ENCODE measurements at regions not wholly inside any gene's neighbourhood (a gene's known extent, or its start where the extent isn't known, plus 50 kb on each side); places are given as distances from the start of the nearest gene placed in this dataset.
"Not testable (repeated sequence)": the region's sequence is repeated elsewhere in the genome, so short reads cannot be mapped to it uniquely, and the experiment has no call there.

GRCh38 chr5:84869675-84870074, 485.0 kb upstream of the EDIL3 start:
- no peaks in the 10 kb centered on the region for H3K27me3 Mint-ChIP-seq (ENCODE audit: unreplicated experiment)
- no peak overlapping the region for H3K27ac Mint-ChIP-seq (ENCODE audit: unreplicated experiment)
- no peak for DNase-seq
- no peak overlapping the region for H3K4me3 Mint-ChIP-seq (ENCODE audit: unreplicated experiment)
- peaks cover 2% of the 10 kb centered on the region for H3K4me1 Mint-ChIP-seq (ENCODE audit: low read depth, unreplicated experiment)
- H3K9me3 Mint-ChIP-seq (ENCODE audit: unreplicated experiment), result no peaks in the 10 kb centered on the region
- H3K36me3 Mint-ChIP-seq (ENCODE audit: unreplicated experiment), result no peaks in the 10 kb centered on the region
- TF ChIP-seq CTCF (IDR thresholded peaks at IDR 0.05; ENCODE audit: partially characterized antibody, unreplicated experiment), result no peak

GRCh38 chr5:84863936-84864335, 479.3 kb upstream of the EDIL3 start:
- H3K36me3 Mint-ChIP-seq (ENCODE audit: unreplicated experiment); H3K27ac Mint-ChIP-seq (ENCODE audit: unreplicated experiment); H3K4me1 Mint-ChIP-seq (ENCODE audit: low read depth, unreplicated experiment); H3K9me3 Mint-ChIP-seq (ENCODE audit: unreplicated experiment); DNase-seq; H3K4me3 Mint-ChIP-seq (ENCODE audit: unreplicated experiment); H3K27me3 Mint-ChIP-seq (ENCODE audit: unreplicated experiment): not testable (repeated sequence)

- DNase-seq, result no peak
- Mint-ChIP-seq H3K4me1 (ENCODE audit: low read depth, unreplicated experiment) (no peaks in the 10 kb centered on the region), H3K9me3 (ENCODE audit: unreplicated experiment) (no peaks in the 10 kb centered on the region), H3K4me3 (ENCODE audit: unreplicated experiment) (no peak overlapping the region), H3K27ac (ENCODE audit: unreplicated experiment) (no peak overlapping the region), H3K27me3 (ENCODE audit: unreplicated experiment) (peaks cover 4% of the 10 kb centered on the region), H3K36me3 (ENCODE audit: unreplicated experiment) (no peaks in the 10 kb centered on the region)
- no peak for TF ChIP-seq CTCF (IDR thresholded peaks at IDR 0.05; ENCODE audit: partially characterized antibody, unreplicated experiment)
Measured at GRCh38 chr5:84863020-84863419, 478.3 kb upstream of the EDIL3 start.

- peaks cover 2% of the 10 kb centered on the region for H3K9me3 Mint-ChIP-seq (ENCODE audit: unreplicated experiment)
- no peak for DNase-seq
- H3K27ac Mint-ChIP-seq (ENCODE audit: unreplicated experiment), result no peak overlapping the region
- H3K4me3 Mint-ChIP-seq (ENCODE audit: unreplicated experiment), result no peak overlapping the region
- H3K27me3 Mint-ChIP-seq (ENCODE audit: unreplicated experiment), result peaks cover 4% of the 10 kb centered on the region
- no peaks in the 10 kb centered on the region for H3K36me3 Mint-ChIP-seq (ENCODE audit: unreplicated experiment)
- no peaks in the 10 kb centered on the region for H3K4me1 Mint-ChIP-seq (ENCODE audit: low read depth, unreplicated experiment)
- no peak for TF ChIP-seq CTCF (IDR thresholded peaks at IDR 0.05; ENCODE audit: partially characterized antibody, unreplicated experiment)
Measured at GRCh38 chr5:84862132-84862531, 477.5 kb upstream of the EDIL3 start.

- no peaks in the 10 kb centered on the region for H3K36me3 Mint-ChIP-seq (ENCODE audit: unreplicated experiment)
- H3K4me3 Mint-ChIP-seq (ENCODE audit: unreplicated experiment), result no peak overlapping the region
- H3K4me1 Mint-ChIP-seq (ENCODE audit: low read depth, unreplicated experiment), result no peaks in the 10 kb centered on the region
- TF ChIP-seq CTCF (IDR thresholded peaks at IDR 0.05; ENCODE audit: partially characterized antibody, unreplicated experiment), result no peak
- no peak for DNase-seq
- H3K9me3 Mint-ChIP-seq (ENCODE audit: unreplicated experiment), result peaks cover 2% of the 10 kb centered on the region
- H3K27me3 Mint-ChIP-seq (ENCODE audit: unreplicated experiment), result peaks cover 4% of the 10 kb centered on the region
- no peak overlapping the region for H3K27ac Mint-ChIP-seq (ENCODE audit: unreplicated experiment)
Measured at GRCh38 chr5:84861306-84861705, 476.6 kb upstream of the EDIL3 start.

GRCh38 chr5:84859056-84859455, 474.4 kb upstream of the EDIL3 start:
- H3K27ac Mint-ChIP-seq (ENCODE audit: unreplicated experiment), result no peak overlapping the region
- peaks cover 2% of the 10 kb centered on the region for H3K9me3 Mint-ChIP-seq (ENCODE audit: unreplicated experiment)
- H3K36me3 Mint-ChIP-seq (ENCODE audit: unreplicated experiment), result no peaks in the 10 kb centered on the region
- no peak for TF ChIP-seq CTCF (IDR thresholded peaks at IDR 0.05; ENCODE audit: partially characterized antibody, unreplicated experiment)
- peaks cover 4% of the 10 kb centered on the region for H3K27me3 Mint-ChIP-seq (ENCODE audit: unreplicated experiment)
- no peaks in the 10 kb centered on the region for H3K4me1 Mint-ChIP-seq (ENCODE audit: low read depth, unreplicated experiment)
- DNase-seq, result no peak
- no peak overlapping the region for H3K4me3 Mint-ChIP-seq (ENCODE audit: unreplicated experiment)

Measured in glutamatergic neuron (in vitro differentiated cells).